HEK293 (cell line): ENCODE measurements at regions not wholly inside any gene's neighbourhood (a gene's known extent, or its start where the extent isn't known, plus 50 kb on each side); places are given as distances from the start of the nearest gene placed in this dataset.

Experiments
- CTCF ChIA-PET: fragments of 350-600 bp; formaldehyde crosslinking; extraction: SDS; loops from one replicate; lab custom pipeline; 2021; ENCODE audit warnings: antibody characterized with exemption; lab: Yijun Ruan, JAX
- POLR2A ChIA-PET: fragments of 300-600 bp; formaldehyde crosslinking; extraction: SDS; loops from one replicate; lab custom pipeline; 2020; ENCODE audit warnings: antibody characterized with exemption, inconsistent platforms; lab: Yijun Ruan, JAX
- H3K27ac ChIP-seq: fragments of 200-500 bp; sonication (Bioruptor generic); 2 replicates; pipeline ENCODE4 v1.5.1; 2014; ENCODE audit warnings: low read depth, low read length, control low read depth, inconsistent platforms; ENCODE audit errors: extremely low read depth
- H3K36me3 ChIP-seq, 2 experiments: fragments of 200-500 bp in 1 of 2; sonication (Bioruptor generic) in 1 of 2; 1 replicate in 1 of 2; 2 replicates in 1 of 2; pipeline ENCODE4 v1.5.1; 2014 to 2017; ENCODE audit warnings: inconsistent platforms in 2 of 2, low read length in 2 of 2; ENCODE audit not compliant: control insufficient read depth in 2 of 2, insufficient read depth in 1 of 2
- H3K4me1 ChIP-seq: fragments of 200-500 bp; sonication (Bioruptor generic); 2 replicates; pipeline ENCODE4 v1.5.1; 2014; ENCODE audit warnings: mild to moderate bottlenecking, low read length, inconsistent platforms; ENCODE audit not compliant: control insufficient read depth, insufficient read depth
- H3K4me3 ChIP-seq: 2 replicates; pipeline ENCODE4 v1.5.1; 2011; ENCODE audit warnings: low read depth, mild to moderate bottlenecking, control low read depth, low read length, moderate library complexity
- H3K9me3 ChIP-seq: fragments of 200-500 bp; sonication (Bioruptor generic); 2 replicates; pipeline ENCODE4 v1.5.1; 2014; ENCODE audit warnings: low read depth, low read length, inconsistent platforms; ENCODE audit not compliant: control insufficient read depth, insufficient read depth
- ELK4 ChIP-seq: IDR thresholded peaks from 2 replicates; pipeline ENCODE4 v1.6.1; 2011; ENCODE audit warnings: mild to moderate bottlenecking, low read depth, low read length, borderline replicate concordance
- GFI1B ChIP-seq: fragments of 450-650 bp; formaldehyde crosslinking; IDR thresholded peaks from 2 replicates; pipeline ENCODE4 v1.5.1; 2016; ENCODE audit warnings: missing biosample characterization, missing genetic modification characterization
- GLIS2 ChIP-seq: fragments of 450-650 bp; formaldehyde crosslinking; IDR thresholded peaks from 2 replicates; pipeline ENCODE4 v1.5.1; 2016; ENCODE audit warnings: missing biosample characterization, missing genetic modification characterization
- KLF7 ChIP-seq: fragments of 450-650 bp; formaldehyde crosslinking; IDR thresholded peaks from 2 replicates; pipeline ENCODE4 v1.5.1; 2016; ENCODE audit warnings: missing biosample characterization, missing genetic modification characterization, borderline replicate concordance
- REPIN1 ChIP-seq: fragments of 450-650 bp; formaldehyde crosslinking; IDR thresholded peaks from 2 replicates; pipeline ENCODE4 v1.5.1; 2017; ENCODE audit warnings: missing biosample characterization, missing genetic modification characterization, low read depth
- ZBTB48 ChIP-seq: fragments of 450-650 bp; formaldehyde crosslinking; IDR thresholded peaks from 2 replicates; pipeline ENCODE4 v1.5.1; 2016; ENCODE audit warnings: missing biosample characterization, missing genetic modification characterization
- ZFP37 ChIP-seq: fragments of 450-650 bp; formaldehyde crosslinking; IDR thresholded peaks from 2 replicates; pipeline ENCODE4 v1.5.1; 2016; ENCODE audit warnings: missing biosample characterization, missing genetic modification characterization
- ZFP69B ChIP-seq: fragments of 450-650 bp; formaldehyde crosslinking; IDR thresholded peaks from 2 replicates; pipeline ENCODE4 v1.5.1; 2016; ENCODE audit warnings: missing biosample characterization, missing genetic modification characterization
- ZIC2 ChIP-seq: fragments of 450-650 bp; formaldehyde crosslinking; IDR thresholded peaks from 2 replicates; pipeline ENCODE4 v1.5.1; 2016; ENCODE audit warnings: missing biosample characterization, missing genetic modification characterization
- ZNF10 ChIP-seq: fragments of 450-650 bp; formaldehyde crosslinking; IDR thresholded peaks from 2 replicates; pipeline ENCODE4 v1.5.1; 2017; ENCODE audit warnings: missing biosample characterization, missing genetic modification characterization
- ZNF155 ChIP-seq: fragments of 450-650 bp; formaldehyde crosslinking; IDR thresholded peaks from 2 replicates; pipeline ENCODE4 v1.5.1; 2016; ENCODE audit warnings: missing biosample characterization, missing genetic modification characterization
- ZNF175 ChIP-seq: fragments of 450-650 bp; formaldehyde crosslinking; IDR thresholded peaks from 2 replicates; pipeline ENCODE4 v1.5.1; 2016; ENCODE audit warnings: missing biosample characterization, missing genetic modification characterization
- ZNF184 ChIP-seq: fragments of 450-650 bp; IDR thresholded peaks from 2 replicates; pipeline ENCODE4 v1.5.1; 2018; ENCODE audit warnings: missing biosample characterization, mild to moderate bottlenecking, missing genetic modification characterization
- ZNF19 ChIP-seq: fragments of 450-650 bp; formaldehyde crosslinking; IDR thresholded peaks from 2 replicates; pipeline ENCODE4; 2016; ENCODE audit warnings: missing biosample characterization, missing genetic modification characterization, low read depth
- ZNF248 ChIP-seq: fragments of 450-650 bp; formaldehyde crosslinking; IDR thresholded peaks from 2 replicates; pipeline ENCODE4 v1.5.1; 2017; ENCODE audit warnings: missing biosample characterization, missing genetic modification characterization
- ZNF266 ChIP-seq: fragments of 450-650 bp; formaldehyde crosslinking; IDR thresholded peaks from 2 replicates; pipeline ENCODE4 v1.5.1; 2016; ENCODE audit warnings: missing biosample characterization, missing genetic modification characterization, low read depth
- ZNF350 ChIP-seq: fragments of 450-650 bp; formaldehyde crosslinking; IDR thresholded peaks from 2 replicates; pipeline ENCODE4 v1.5.0; 2017; ENCODE audit warnings: missing biosample characterization, mild to moderate bottlenecking, missing genetic modification characterization
- ZNF391 ChIP-seq: fragments of 450-650 bp; formaldehyde crosslinking; IDR thresholded peaks from 2 replicates; pipeline ENCODE4 v1.5.1; 2016; ENCODE audit warnings: low read depth, missing biosample characterization, missing genetic modification characterization, borderline replicate concordance
- ZNF394 ChIP-seq: fragments of 450-650 bp; formaldehyde crosslinking; IDR thresholded peaks from 2 replicates; pipeline ENCODE4 v1.5.1; 2016; ENCODE audit warnings: missing biosample characterization, missing genetic modification characterization, mild to moderate bottlenecking, moderate library complexity, borderline replicate concordance
- ZNF416 ChIP-seq: fragments of 450-650 bp; formaldehyde crosslinking; IDR thresholded peaks from 2 replicates; pipeline ENCODE4 v1.5.1; 2016; ENCODE audit warnings: missing biosample characterization, missing genetic modification characterization
- ZNF433 ChIP-seq: fragments of 450-650 bp; formaldehyde crosslinking; IDR thresholded peaks from 2 replicates; pipeline ENCODE4 v1.5.1; 2016; ENCODE audit warnings: missing biosample characterization, missing genetic modification characterization, low read depth
- ZNF585B ChIP-seq: fragments of 450-650 bp; formaldehyde crosslinking; IDR thresholded peaks from 2 replicates; pipeline ENCODE4 v1.5.1; 2016; ENCODE audit warnings: missing biosample characterization, missing genetic modification characterization
- ZNF596 ChIP-seq: fragments of 450-650 bp; IDR thresholded peaks from 2 replicates; pipeline ENCODE4 v1.5.0; 2018; ENCODE audit warnings: missing biosample characterization, mild to moderate bottlenecking, missing genetic modification characterization, moderate library complexity
- ZNF626 ChIP-seq: fragments of 450-650 bp; sonication (Bioruptor Pico); formaldehyde crosslinking; IDR thresholded peaks from 2 replicates; pipeline ENCODE4 v1.5.1; 2018; ENCODE audit warnings: missing biosample characterization, missing genetic modification characterization, inconsistent platforms
- ZNF701 ChIP-seq: fragments of 450-650 bp; formaldehyde crosslinking; IDR thresholded peaks from 2 replicates; pipeline ENCODE4 v1.5.1; 2016; ENCODE audit warnings: missing biosample characterization, missing genetic modification characterization
- ZXDB ChIP-seq: fragments of 450-650 bp; formaldehyde crosslinking; IDR thresholded peaks from 2 replicates; pipeline ENCODE4 v1.5.1; 2016; ENCODE audit warnings: missing biosample characterization, missing genetic modification characterization
- TF ChIP-seq, protein P1 (sequence below): fragments of 450-650 bp; formaldehyde crosslinking; IDR thresholded peaks from 2 replicates; pipeline ENCODE4 v1.5.1; 2016; ENCODE audit warnings: missing biosample characterization, missing genetic modification characterization
- TF ChIP-seq, protein P2 (sequence below): sonication (generic); formaldehyde crosslinking; IDR thresholded peaks from 2 replicates; pipeline ENCODE4 v1.8.1; 2022; ENCODE audit warnings: mild to moderate bottlenecking, moderate library complexity, missing genetic modification reagents

GRCh38 chr1:228901936-228902681, 166.8 kb downstream of the RHOU start:
- H3K36me3 ChIP-seq: no peaks in the 10 kb centered on the region
- H3K9me3 ChIP-seq: no peaks in the 10 kb centered on the region
- CTCF ChIA-PET: interaction anchor here (0.6 to 2.5 kb wide), 5 partner anchors 12 to 1463 kb away, joined by 3 to 7 read pairs (median 4); no protein-coding TSS in a partner anchor
- H3K27ac ChIP-seq: peak overlapping the region; percentile 93
- TF ChIP-seq ZNF266 (tag by site-specific recombination): no peak
- no peak for TF ChIP-seq ZNF175 (tag by site-specific recombination)
- TF ChIP-seq ZNF433 (tag by site-specific recombination): no peak
- no peak for TF ChIP-seq ZNF155
- TF ChIP-seq ZIC2 (tag by site-specific recombination): peak; percentile 9; the same call in 1 of the 2 replicates
- TF ChIP-seq, all 188 proteins: peak for 1
- POLR2A ChIA-PET: no interaction called here
- Histone ChIP-seq H3K4me1 (peaks cover 49% of the 10 kb centered on the region), H3K4me3 (no peak overlapping the region)

DNA sequence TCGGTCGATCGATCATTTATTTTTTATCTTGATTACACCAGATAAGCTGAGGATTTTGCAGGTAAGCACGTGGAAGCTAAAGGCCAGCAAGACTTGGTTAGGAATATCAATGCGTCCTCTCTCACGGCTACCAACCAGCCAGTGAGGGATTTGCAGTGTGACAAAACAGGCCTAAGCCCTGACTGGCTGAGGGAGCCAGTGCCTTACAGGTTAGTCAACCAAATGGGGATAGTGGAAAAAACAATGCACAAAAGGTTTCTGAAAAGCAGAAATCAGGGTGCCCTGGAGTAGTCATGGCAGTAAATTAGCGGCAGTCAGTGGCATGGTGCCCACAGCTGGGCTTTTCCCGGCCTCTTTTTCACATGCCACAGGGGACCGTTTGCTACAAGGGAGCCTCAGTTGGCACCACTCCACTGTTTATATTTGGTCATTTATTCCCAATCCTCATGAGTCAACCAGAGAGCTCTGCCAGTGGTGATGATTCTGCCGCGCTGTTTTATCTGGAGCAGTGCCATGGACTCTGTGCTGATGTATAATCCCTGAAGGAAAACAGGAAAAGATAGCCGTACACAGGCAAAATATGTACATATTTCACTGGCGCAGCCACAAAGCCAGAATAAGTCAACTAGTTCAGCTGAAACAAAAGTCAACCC, 167.6 kb downstream of the RHOU start:
- peak overlapping the region; percentile 93 for H3K27ac ChIP-seq
- H3K4me3 ChIP-seq: no peak overlapping the region
- H3K4me1 ChIP-seq: peaks cover 49% of the 10 kb centered on the region
- ChIA-PET CTCF (interaction anchor here (0.6 to 2.5 kb wide), 5 partner anchors 13 to 1462 kb away, joined by 3 to 7 read pairs (median 4); no protein-coding TSS in a partner anchor), POLR2A (interaction anchor here (1.0 kb wide), 1 partner anchor 122 kb away, joined by 3 read pairs; no protein-coding TSS in a partner anchor)
- H3K9me3 ChIP-seq: no peaks in the 10 kb centered on the region
- H3K36me3 ChIP-seq: no peaks in the 10 kb centered on the region
- TF ChIP-seq KLF7 (tag by site-specific recombination) (no peak; the same call in 1 of the 2 replicates), ZBTB48 (tag by site-specific recombination) (peak; percentile 98), ZNF248 (no peak), ZNF10 (peak; percentile 89), ZNF596 (peak; percentile 86), GLIS2 (tag by site-specific recombination) (peak; percentile 83), ZFP69B (tag by site-specific recombination) (peak; percentile 85; the same call in 1 of the 2 replicates), ELK4 (no peak), ZNF184 (tag by site-specific recombination) (peak; percentile 97), REPIN1 (no peak), ZNF416 (tag by site-specific recombination) (no peak), GFI1B (tag by site-specific recombination) (peak; percentile 95), ZNF701 (tag by site-specific recombination) (no peak), ZNF350 (no peak), ZXDB (peak; percentile 99), ZFP37 (tag by site-specific recombination) (no peak), ZNF391 (tag by site-specific recombination) (peak; percentile 95; the same call in 1 of the 2 replicates), ZNF19 (no peak), ZNF394 (tag by site-specific recombination) (peak; percentile 87; the same call in 1 of the 2 replicates), ZNF585B (no peak; the same call in 1 of the 2 replicates), ZNF626 (tag by site-specific recombination) (peak; percentile 93; the same call in 1 of the 2 replicates)
- TF ChIP-seq, protein P1, sequence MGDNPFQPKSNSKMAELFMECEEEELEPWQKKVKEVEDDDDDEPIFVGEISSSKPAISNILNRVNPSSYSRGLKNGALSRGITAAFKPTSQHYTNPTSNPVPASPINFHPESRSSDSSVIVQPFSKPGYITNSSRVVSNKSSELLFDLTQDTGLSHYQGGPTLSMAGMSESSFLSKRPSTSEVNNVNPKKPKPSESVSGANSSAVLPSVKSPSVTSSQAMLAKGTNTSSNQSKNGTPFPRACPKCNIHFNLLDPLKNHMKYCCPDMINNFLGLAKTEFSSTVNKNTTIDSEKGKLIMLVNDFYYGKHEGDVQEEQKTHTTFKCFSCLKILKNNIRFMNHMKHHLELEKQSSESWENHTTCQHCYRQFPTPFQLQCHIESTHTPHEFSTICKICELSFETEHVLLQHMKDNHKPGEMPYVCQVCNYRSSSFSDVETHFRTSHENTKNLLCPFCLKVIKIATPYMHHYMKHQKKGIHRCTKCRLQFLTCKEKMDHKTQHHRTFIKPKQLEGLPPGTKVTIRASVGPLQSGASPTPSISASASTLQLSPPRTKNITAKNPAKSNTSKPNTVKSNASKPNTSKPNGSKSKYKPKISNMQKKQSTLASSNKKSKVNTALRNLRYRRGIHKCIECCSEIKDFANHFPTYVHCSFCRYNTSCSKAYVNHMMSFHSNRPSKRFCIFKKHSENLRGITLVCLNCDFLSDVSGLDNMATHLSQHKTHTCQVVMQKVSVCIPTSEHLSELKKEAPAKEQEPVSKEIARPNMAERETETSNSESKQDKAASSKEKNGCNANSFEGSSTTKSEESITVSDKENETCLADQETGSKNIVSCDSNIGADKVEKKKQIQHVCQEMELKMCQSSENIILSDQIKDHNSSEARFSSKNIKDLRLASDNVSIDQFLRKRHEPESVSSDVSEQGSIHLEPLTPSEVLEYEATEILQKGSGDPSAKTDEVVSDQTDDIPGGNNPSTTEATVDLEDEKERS: no peak; the same call in 1 of the 2 replicates
- TF ChIP-seq, protein P2, sequence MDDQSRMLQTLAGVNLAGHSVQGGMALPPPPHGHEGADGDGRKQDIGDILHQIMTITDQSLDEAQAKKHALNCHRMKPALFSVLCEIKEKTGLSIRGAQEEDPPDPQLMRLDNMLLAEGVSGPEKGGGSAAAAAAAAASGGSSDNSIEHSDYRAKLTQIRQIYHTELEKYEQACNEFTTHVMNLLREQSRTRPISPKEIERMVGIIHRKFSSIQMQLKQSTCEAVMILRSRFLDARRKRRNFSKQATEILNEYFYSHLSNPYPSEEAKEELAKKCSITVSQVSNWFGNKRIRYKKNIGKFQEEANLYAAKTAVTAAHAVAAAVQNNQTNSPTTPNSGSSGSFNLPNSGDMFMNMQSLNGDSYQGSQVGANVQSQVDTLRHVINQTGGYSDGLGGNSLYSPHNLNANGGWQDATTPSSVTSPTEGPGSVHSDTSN (CRISPR knock-in tag): no peak
